Endothelial cell of umbilical vein (primary cell): ENCODE measurements at regions not wholly inside any gene's neighbourhood (a gene's known extent, or its start where the extent isn't known, plus 50 kb on each side); places are given as distances from the start of the nearest gene placed in this dataset.

Experiments
- BruUV-seq: library from RNA; stranded (reverse); fragments of 400-500 nt; replicated peaks from 2 replicates; lab custom pipeline; 2021; lab: Mats Ljungman, UMichigan
- CTCF ChIA-PET: fragments of 300-600, 350-600 bp; sonication (Branson Sonifier 250); formaldehyde crosslinking; loops from one replicate; lab custom pipeline; 2021; ENCODE audit warnings: antibody characterized with exemption, inconsistent platforms; lab: Charles Lee
- POLR2A ChIA-PET: fragments of 300-600, 350-600 bp; sonication (Branson Sonifier 250); formaldehyde crosslinking; loops from one replicate; lab custom pipeline; 2021; ENCODE audit warnings: antibody characterized with exemption, inconsistent platforms; lab: Charles Lee
- DNase-seq: peaks from one replicate; pipeline ENCODE4 v3.0.0-alpha.2; 2011; ENCODE audit warnings: low read depth, low spot score
- FAIRE-seq: peaks from 2 replicates; lab custom pipeline; 2011; peaks lifted over from hg19 to GRCh38; lab: Jason Lieb, UNC
- H2AFZ ChIP-seq: 2 replicates; pipeline ENCODE4 v1.6.0; 2012; ENCODE audit warnings: low read depth, low read length, control low read depth, inconsistent platforms
- H3K27ac ChIP-seq: 2 replicates; pipeline ENCODE4 v1.5.1; 2011; ENCODE audit warnings: low read depth, mild to moderate bottlenecking, control low read depth, low read length, moderate library complexity; ENCODE audit not compliant: insufficient read depth
- H3K27me3 ChIP-seq, 2 experiments: 2 replicates each; pipeline versions ENCODE4 v1.6.0 to v1.6.1; 2011; ENCODE audit warnings: low read length in 2 of 2, mixed read lengths in 1 of 2; ENCODE audit not compliant: control insufficient read depth in 2 of 2, insufficient read depth in 2 of 2
- H3K36me3 ChIP-seq, 2 experiments: 2 replicates in 1 of 2; 3 replicates in 1 of 2; pipeline ENCODE4 v1.5.1; 2011; ENCODE audit warnings: low read length in 2 of 2, mild to moderate bottlenecking in 1 of 2, moderate library complexity in 1 of 2; ENCODE audit not compliant: control insufficient read depth in 2 of 2, insufficient read depth in 2 of 2; ENCODE audit errors: extremely low read depth in 1 of 2
- H3K4me1 ChIP-seq: 3 replicates; pipeline ENCODE4 v1.5.1; 2011; ENCODE audit warnings: mild to moderate bottlenecking, low read length; ENCODE audit not compliant: control insufficient read depth, insufficient read depth; ENCODE audit errors: extremely low read depth
- H3K4me2 ChIP-seq: 2 replicates; pipeline ENCODE4 v1.6.1; 2011; ENCODE audit warnings: low read length, control low read depth, mixed read lengths; ENCODE audit not compliant: insufficient read depth
- H3K4me3 ChIP-seq, 3 experiments: fragments of 200-600 bp in 1 of 3; sonication (generic), shearing (Covaris generic) in 1 of 3; replicated peaks in 1 of 3; 2 replicates each; pipeline ENCODE4 v1.5.1; 2011 to 2016; ENCODE audit warnings: control low read depth in 3 of 3, low read length in 3 of 3, mild to moderate bottlenecking in 2 of 3, inconsistent platforms in 1 of 3, low read depth in 1 of 3, moderate library complexity in 1 of 3; ENCODE audit not compliant: insufficient read depth in 1 of 3
- H3K79me2 ChIP-seq: 2 replicates; pipeline ENCODE4 v1.6.0; 2012; ENCODE audit warnings: low read length, inconsistent platforms; ENCODE audit not compliant: control insufficient read depth, insufficient read depth
- H3K9ac ChIP-seq: replicated peaks from 2 replicates; pipeline ENCODE3; 2011; ENCODE audit warnings: low read length, control low read depth; ENCODE audit not compliant: insufficient read depth; ENCODE audit errors: extremely low read depth
- H3K9me1 ChIP-seq: replicated peaks from 3 replicates; pipeline ENCODE4 v1.6.0; 2011; ENCODE audit warnings: mild to moderate bottlenecking, low read length; ENCODE audit not compliant: control insufficient read depth, insufficient read depth; ENCODE audit errors: extremely low read depth
- H3K9me3 ChIP-seq: replicated peaks from 2 replicates; pipeline ENCODE4 v1.5.1; 2012; ENCODE audit warnings: low read length, inconsistent platforms; ENCODE audit not compliant: control insufficient read depth, insufficient read depth
- H4K20me1 ChIP-seq: replicated peaks from 2 replicates; pipeline ENCODE3; 2011; ENCODE audit warnings: mild to moderate bottlenecking, low read length; ENCODE audit not compliant: control insufficient read depth, insufficient read depth; ENCODE audit errors: extremely low read depth
- CTCF ChIP-seq, 2 donors: IDR thresholded peaks; 1 replicate in 1 of 2; 2 replicates in 1 of 2; pipeline ENCODE4 v1.5.1; 2011; ENCODE audit warnings: low read length in 2 of 2, mild to moderate bottlenecking in 2 of 2, moderate library complexity in 2 of 2, control low read depth in 1 of 2, inconsistent platforms in 1 of 2, low read depth in 1 of 2; ENCODE audit not compliant: insufficient read depth in 1 of 2; ENCODE audit errors: extremely low read depth in 1 of 2
- EZH2 ChIP-seq: IDR thresholded peaks from 2 replicates; pipeline ENCODE4 v1.6.1; 2012; ENCODE audit warnings: borderline replicate concordance, low read depth, mild to moderate bottlenecking, moderate library complexity, low read length, inconsistent platforms; ENCODE audit not compliant: severe bottlenecking
- FOS ChIP-seq: IDR thresholded peaks from 2 replicates; pipeline ENCODE4 v1.6.1; 2011; ENCODE audit warnings: mild to moderate bottlenecking, low read length, moderate library complexity, borderline replicate concordance; ENCODE audit not compliant: insufficient read depth
- GATA2 ChIP-seq: IDR thresholded peaks from 2 replicates; pipeline ENCODE4 v1.7.0; 2011; ENCODE audit warnings: low read depth, mild to moderate bottlenecking, moderate library complexity, mixed read lengths, low read length; ENCODE audit not compliant: insufficient read length, insufficient read depth
- JUN ChIP-seq: IDR thresholded peaks from 2 replicates; pipeline ENCODE4 v1.6.1; 2011; ENCODE audit warnings: borderline replicate concordance, low read depth; ENCODE audit not compliant: insufficient read length, insufficient read depth
- MAX ChIP-seq: IDR thresholded peaks from 2 replicates; pipeline ENCODE4 v1.6.1; 2011; ENCODE audit not compliant: insufficient read depth, insufficient read length
- MYC ChIP-seq: IDR thresholded peaks from one replicate; pipeline ENCODE4 v1.6.1; 2011; ENCODE audit warnings: mild to moderate bottlenecking, low read depth, low read length
- POLR2A ChIP-seq: IDR thresholded peaks from 2 replicates; pipeline ENCODE4 v1.6.1; 2012; ENCODE audit warnings: low read depth, mild to moderate bottlenecking, control low read depth, low read length
- POLR2AphosphoS5 ChIP-seq: IDR thresholded peaks from 2 replicates; pipeline ENCODE4 v1.6.1; 2012; ENCODE audit warnings: low read depth, mild to moderate bottlenecking, control low read depth, low read length, moderate library complexity; ENCODE audit not compliant: insufficient read depth
- dilution Hi-C: fragments of 300-500 bp; cut with MboI; formaldehyde crosslinking; loops from one replicate; pipeline ENCODE4 v1.15.0; 2019; ENCODE audit warnings: low sequenced_read_pairs; ENCODE audit not compliant: extremely low pct_ligation_motif_present
- intact Hi-C: fragments of 100-400 bp; cut with micrococcal nuclease; formaldehyde crosslinking; loops from one replicate; pipeline ENCODE4 v1.10.0; 2022

GRCh38 chr18:77472509-77472908 lies 222.9 kb downstream of the GALR1 start:
- BruUV-seq = no TSS peak
- intact Hi-C loops = no loop called here
- TF ChIP-seq EZH2 = no peak
- TF ChIP-seq MYC = no peak
- TF ChIP-seq POLR2A = no peak
- no peak for TF ChIP-seq CTCF (IDR thresholded peaks at IDR 0.05; ENCODE audit: extremely low read depth in 1 of 2, insufficient read depth in 1 of 2, low read depth in 1 of 2, low read length in 2 of 2)
- Histone ChIP-seq H3K4me1 (no peaks in the 10 kb centered on the region), H3K27me3 (no peaks in the 10 kb centered on the region), H3K27ac (no peak overlapping the region), H4K20me1 (no peaks in the 10 kb centered on the region), H3K9me1 (no peaks in the 10 kb centered on the region), H2AFZ (no peak overlapping the region), H3K9ac (no peak overlapping the region), H3K79me2 (no peaks in the 10 kb centered on the region), H3K4me3 (no peak overlapping the region), H3K36me3 (no peaks in the 10 kb centered on the region), H3K9me3 (peaks cover 8% of the 10 kb centered on the region), H3K4me2 (no peak overlapping the region)
- DNase-seq (no peak), FAIRE-seq (no peak)
- ChIA-PET CTCF (no interaction called here), POLR2A (no interaction called here)
- dilution Hi-C loops = no loop called here

GRCh38 chr18:77478646-77479442 lies 229.2 kb downstream of the GALR1 start:
- Histone ChIP-seq H3K36me3 (no peaks in the 10 kb centered on the region), H3K4me2 (no peak overlapping the region), H2AFZ (no peak overlapping the region), H3K79me2 (no peaks in the 10 kb centered on the region), H3K4me3 (no peak overlapping the region), H3K4me1 (no peaks in the 10 kb centered on the region), H4K20me1 (no peaks in the 10 kb centered on the region), H3K27ac (no peak overlapping the region), H3K9ac (no peak overlapping the region), H3K9me1 (no peaks in the 10 kb centered on the region), H3K9me3 (peaks cover 8% of the 10 kb centered on the region), H3K27me3 (no peaks in the 10 kb centered on the region)
- CTCF ChIA-PET = no interaction called here
- intact Hi-C loops (no loop called here), dilution Hi-C loops (no loop called here)
- POLR2A ChIA-PET = no interaction called here
- TF ChIP-seq EZH2 (no peak), GATA2 (no peak), POLR2A (no peak), CTCF (IDR thresholded peaks at IDR 0.05; ENCODE audit: extremely low read depth in 1 of 2, insufficient read depth in 1 of 2, low read depth in 1 of 2, low read length in 2 of 2) (no peak), POLR2AphosphoS5 (no peak), MAX (no peak), FOS (no peak), JUN (no peak), MYC (no peak)
- BruUV-seq = no TSS peak
- DNase-seq = no peak
- no peak for FAIRE-seq
